GM12892 (cell line): ENCODE measurements at regions not wholly inside any gene's neighbourhood (a gene's known extent, or its start where the extent isn't known, plus 50 kb on each side); places are given as distances from the start of the nearest gene placed in this dataset.

ENCODE experiments used
- DNase-seq: peaks from one replicate; pipeline ENCODE4 v3.0.0; 2011; ENCODE audit not compliant: insufficient read length
- FAIRE-seq: peaks from 2 replicates; lab custom pipeline; 2011; peaks lifted over from hg19 to GRCh38; lab: Jason Lieb, UNC
- POLR2A ChIP-seq: IDR thresholded peaks from 2 replicates; pipeline ENCODE4 v1.6.1; 2011; ENCODE audit warnings: low read depth, low read length, control low read depth
- POLR2AphosphoS5 ChIP-seq: IDR thresholded peaks from 2 replicates; pipeline ENCODE4 v1.6.1; 2011; ENCODE audit warnings: low read depth, low read length, control low read depth
- TAF1 ChIP-seq: IDR thresholded peaks from 2 replicates; pipeline ENCODE4 v1.6.1; 2011; ENCODE audit warnings: low read depth, mild to moderate bottlenecking, control low read depth, low read length, borderline replicate concordance

GRCh38 chr4:111263836-111264235 lies 641.0 kb upstream of the PITX2 start:
- TF ChIP-seq POLR2A (no peak), TAF1 (no peak), POLR2AphosphoS5 (no peak)
- no peak for FAIRE-seq
- DNase-seq: no peak

DNA sequence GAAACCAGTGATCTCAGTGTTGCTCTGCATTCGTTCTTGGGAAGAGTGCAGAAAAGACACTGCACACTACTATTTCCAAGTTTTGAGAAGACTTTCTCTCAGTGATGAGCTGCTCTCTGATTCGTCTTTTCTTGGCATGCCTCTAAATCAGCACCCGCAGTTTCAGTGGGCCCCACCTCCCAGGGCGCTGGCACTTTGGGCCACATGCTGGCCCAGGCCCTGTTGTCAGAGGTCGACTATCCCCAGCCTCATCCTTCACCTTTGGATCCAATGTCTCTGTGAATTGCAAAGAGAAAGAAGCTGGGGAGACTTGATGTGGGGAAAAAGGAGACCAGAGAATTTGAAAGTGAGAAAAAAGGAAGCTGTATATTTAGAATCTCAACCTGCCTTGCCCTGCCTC lies 644.1 kb upstream of the PITX2 start:
- no peak for DNase-seq
- TF ChIP-seq TAF1 (no peak), POLR2AphosphoS5 (no peak), POLR2A (no peak)
- no peak for FAIRE-seq

GRCh38 chr4:111267786-111268185 lies 644.9 kb upstream of the PITX2 start:
- FAIRE-seq: no peak
- TF ChIP-seq POLR2A: no peak
- no peak for TF ChIP-seq POLR2AphosphoS5
- TF ChIP-seq TAF1: no peak
- no peak for DNase-seq

DNA sequence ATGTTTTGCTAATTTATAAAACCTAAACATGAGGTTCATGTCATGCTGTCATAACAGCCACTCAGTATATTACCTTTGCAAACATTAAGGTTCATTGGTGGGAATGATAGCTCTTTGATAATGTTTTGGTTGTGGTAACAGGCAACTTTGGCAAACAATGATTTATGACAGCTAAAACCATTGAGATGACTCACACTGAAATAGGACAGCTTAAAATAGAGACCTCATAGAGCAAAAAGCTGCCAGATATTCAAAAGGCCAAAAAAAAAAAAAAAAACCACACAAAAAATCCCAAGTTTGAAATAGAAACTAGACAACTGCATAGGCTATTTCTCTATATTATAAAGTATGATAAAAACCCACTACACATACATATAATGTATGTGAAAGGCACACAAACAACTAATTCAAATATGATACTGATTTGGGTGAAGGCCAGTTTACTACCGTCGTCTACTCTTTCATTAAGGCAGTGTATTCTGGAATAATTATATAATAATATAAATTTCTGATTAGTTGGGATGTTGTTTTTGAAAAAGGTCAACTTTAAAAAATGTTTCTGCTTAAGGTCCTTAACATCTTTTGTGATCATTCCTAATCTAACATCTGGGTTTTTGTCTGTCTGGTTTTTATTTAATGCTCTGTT lies 646.0 kb upstream of the PITX2 start:
- DNase-seq (no peak), FAIRE-seq (no peak)
- no peak for TF ChIP-seq POLR2AphosphoS5
- no peak for TF ChIP-seq TAF1
- no peak for TF ChIP-seq POLR2A

DNA sequence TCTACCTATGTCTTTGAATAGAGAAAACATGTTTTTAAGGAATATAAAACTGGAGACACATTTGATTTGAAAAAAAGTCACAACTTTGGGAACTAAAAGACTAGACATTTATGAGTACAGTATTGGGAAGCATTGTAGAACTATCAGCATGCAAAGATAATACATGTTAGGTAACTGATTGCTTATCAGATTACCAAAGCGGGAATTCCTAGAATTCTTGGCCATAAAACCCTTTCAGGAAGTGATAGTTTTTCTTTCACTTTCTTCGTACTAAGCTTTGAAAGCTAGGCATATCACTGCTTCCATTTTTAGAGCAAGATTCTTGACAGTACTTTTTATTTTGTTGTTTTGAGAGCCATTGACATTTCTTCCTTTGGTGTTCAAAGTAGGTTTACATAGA lies 646.6 kb upstream of the PITX2 start:
- FAIRE-seq: no peak
- DNase-seq: no peak
- TF ChIP-seq TAF1: no peak

DNA sequence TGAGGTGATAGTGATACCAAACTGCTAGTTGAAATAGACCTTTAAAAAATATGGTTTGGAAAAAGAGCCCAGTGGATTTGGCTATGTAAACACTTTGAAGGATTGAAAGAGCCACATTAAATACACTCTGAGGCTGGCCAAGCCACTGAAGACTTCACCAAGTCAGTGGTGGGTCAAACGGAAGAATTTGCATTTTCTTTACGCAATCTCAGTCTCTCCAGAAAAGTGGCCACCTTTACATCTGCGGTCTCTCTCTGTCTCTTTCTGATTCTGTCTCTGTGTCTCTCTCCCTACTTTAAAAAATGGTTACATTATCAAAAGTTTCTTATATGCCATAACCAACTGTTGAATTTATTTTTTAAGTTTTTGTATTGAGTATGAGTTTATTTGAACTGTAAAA lies 651.2 kb upstream of the PITX2 start:
- TF ChIP-seq TAF1 (no peak), POLR2A (no peak), POLR2AphosphoS5 (no peak)
- FAIRE-seq: no peak

GRCh38 chr4:111274486-111274885 lies 651.6 kb upstream of the PITX2 start:
- DNase-seq (no peak), FAIRE-seq (no peak)
- TF ChIP-seq POLR2A (no peak), POLR2AphosphoS5 (no peak)

More for the DNA sequence above, 651.2 kb upstream of the PITX2 start:
- no peak for DNase-seq

DNA sequence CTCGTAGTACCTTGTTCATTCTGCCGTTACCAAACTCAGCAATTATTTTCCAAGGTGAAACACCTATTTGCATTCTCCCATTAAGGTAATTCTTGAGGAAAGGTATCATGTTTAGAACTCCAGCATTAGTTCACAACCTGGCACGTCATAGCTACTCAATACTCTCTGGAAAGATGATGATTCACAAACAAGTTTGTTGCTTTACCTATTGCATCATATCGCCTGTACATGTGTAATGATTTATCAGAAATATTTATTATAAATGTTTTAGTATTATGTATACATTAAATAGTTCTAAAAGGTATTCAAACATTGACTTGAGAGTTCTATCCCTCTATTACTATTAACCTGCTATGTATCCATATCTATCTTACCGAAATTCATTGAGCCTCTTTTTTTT lies 658.3 kb upstream of the PITX2 start:
- no peak for DNase-seq
- FAIRE-seq: no peak
- TF ChIP-seq TAF1 (no peak), POLR2A (no peak), POLR2AphosphoS5 (no peak)

DNA sequence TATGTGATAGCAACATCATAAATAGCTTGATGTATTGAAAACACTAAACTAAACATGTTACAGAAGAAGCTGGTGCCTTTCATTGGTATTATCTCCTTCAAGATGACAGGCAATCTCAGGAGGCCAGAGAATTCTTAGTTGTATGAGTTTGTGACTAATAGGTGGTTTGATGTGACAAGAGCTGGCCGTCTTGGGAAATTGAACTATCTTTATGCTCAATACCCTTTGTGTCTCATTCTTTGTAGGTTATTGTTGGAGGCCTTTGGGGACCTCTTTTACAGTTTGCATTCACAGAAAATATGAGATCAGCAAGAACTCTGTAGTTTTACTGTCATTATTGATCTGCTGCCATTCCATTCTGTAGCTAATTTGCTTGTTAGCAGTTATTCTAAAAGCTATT lies 659.2 kb upstream of the PITX2 start:
- FAIRE-seq (no peak), DNase-seq (no peak)
- TF ChIP-seq TAF1 (no peak), POLR2A (no peak)

GRCh38 chr4:111283066-111283677 lies 660.3 kb upstream of the PITX2 start:
- TF ChIP-seq TAF1 (no peak), POLR2A (no peak), POLR2AphosphoS5 (no peak)
- peak; percentile 85 for FAIRE-seq
- DNase-seq: no peak

DNA sequence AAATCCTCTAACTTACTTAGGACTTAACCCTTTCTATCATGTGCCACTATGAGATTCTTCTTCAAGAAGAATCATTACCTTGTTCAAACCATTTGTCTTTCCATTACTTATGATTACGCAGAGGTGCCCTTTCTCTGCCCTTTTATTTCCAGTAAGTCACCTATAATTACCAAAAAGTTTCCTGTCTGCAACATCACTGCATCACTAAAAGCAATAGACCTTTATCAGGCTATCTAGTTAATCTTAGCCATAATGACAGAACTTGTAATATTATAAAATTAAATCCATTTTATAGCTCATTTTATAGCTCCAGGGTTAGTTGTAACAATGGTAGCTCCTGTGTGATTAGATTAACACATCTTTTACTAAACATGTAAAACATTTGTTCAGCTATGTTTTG lies 673.6 kb upstream of the PITX2 start:
- no peak for FAIRE-seq
- no peak for TF ChIP-seq TAF1
- no peak for TF ChIP-seq POLR2AphosphoS5
- no peak for TF ChIP-seq POLR2A

DNA sequence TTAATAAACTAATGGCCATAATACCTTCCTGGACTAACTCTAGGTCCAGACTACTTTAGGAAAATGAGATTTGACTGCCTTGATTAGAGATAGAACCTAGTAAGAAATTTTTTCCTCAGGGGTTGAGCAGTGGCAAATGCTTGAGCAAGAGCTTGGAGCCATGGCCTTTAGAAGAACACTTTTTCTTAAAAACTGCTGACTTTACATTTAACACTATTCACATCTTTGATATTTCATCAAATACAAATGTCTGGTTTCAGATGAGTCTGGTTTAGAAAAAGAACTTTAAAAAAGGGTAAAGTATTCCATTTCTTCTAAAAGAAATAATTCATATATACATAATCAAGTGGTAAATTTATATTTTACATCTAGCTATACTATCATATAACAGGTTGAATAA lies 680.9 kb upstream of the PITX2 start:
- TF ChIP-seq TAF1: no peak
- TF ChIP-seq POLR2AphosphoS5: no peak
- TF ChIP-seq POLR2A: no peak
- DNase-seq (no peak), FAIRE-seq (no peak)

More for the DNA sequence above, 673.6 kb upstream of the PITX2 start:
- DNase-seq: no peak
